ENCODE measurements at regions not wholly inside any gene's neighbourhood (a gene's known extent, or its start where the extent isn't known, plus 50 kb on each side); places are given as distances from the start of the nearest gene placed in this dataset.

DNA sequence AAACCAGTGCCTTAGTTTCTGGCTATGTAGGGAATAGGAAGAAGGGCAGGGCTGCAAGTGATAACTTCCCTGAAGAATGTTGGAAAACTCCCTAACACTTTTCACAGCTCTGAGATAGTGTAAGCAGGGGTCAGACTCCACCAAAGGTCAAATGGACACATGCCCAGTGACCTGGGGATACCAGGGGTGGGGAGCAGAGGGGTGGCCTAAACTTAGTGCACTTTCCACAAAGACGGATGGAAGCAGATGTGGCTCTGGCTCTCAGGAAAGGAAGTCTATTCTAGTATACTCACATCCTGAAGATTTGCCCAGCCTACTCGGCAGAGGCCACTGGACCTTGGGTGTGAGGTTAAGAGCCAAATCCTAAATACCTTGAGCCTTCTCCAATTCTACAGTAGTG lies 285.8 kb downstream of the NUAK1 start:
- Histone ChIP-seq H3F3A (ENCODE audit: insufficient read depth) (no peaks in the 10 kb centered on the region), H3K4me2 (ENCODE audit: low read depth, low read length, poor library complexity, severe bottlenecking) (no peak overlapping the region), H2AFZ (ENCODE audit: low read depth, low read length, severe bottlenecking) (no peak overlapping the region), H3K9ac (ENCODE audit: low read length) (no peak overlapping the region), H3K27me3 (ENCODE audit: low read length) (no peaks in the 10 kb centered on the region), H3K9me3 (ENCODE audit: insufficient read depth, low read length) (no peaks in the 10 kb centered on the region), H4K20me1 (ENCODE audit: low read depth, low read length) (no peaks in the 10 kb centered on the region), H3K36me3 (ENCODE audit: low read length) (no peaks in the 10 kb centered on the region), H3K79me2 (ENCODE audit: insufficient read depth, low read length) (no peaks in the 10 kb centered on the region), H3K9me2 (replicated peaks; ENCODE audit: insufficient read depth, low read length) (no peaks in the 10 kb centered on the region), H3K27ac (ENCODE audit: low read depth, low read length) (no peak overlapping the region), H3K4me3 (ENCODE audit: insufficient read depth, low read length, poor library complexity, severe bottlenecking) (no peak overlapping the region)
- TF ChIP-seq EZH2phosphoT487 (conservative IDR thresholded peaks at IDR 0.05; ENCODE audit: low read length) = no peak
- TF ChIP-seq, protein P1, sequence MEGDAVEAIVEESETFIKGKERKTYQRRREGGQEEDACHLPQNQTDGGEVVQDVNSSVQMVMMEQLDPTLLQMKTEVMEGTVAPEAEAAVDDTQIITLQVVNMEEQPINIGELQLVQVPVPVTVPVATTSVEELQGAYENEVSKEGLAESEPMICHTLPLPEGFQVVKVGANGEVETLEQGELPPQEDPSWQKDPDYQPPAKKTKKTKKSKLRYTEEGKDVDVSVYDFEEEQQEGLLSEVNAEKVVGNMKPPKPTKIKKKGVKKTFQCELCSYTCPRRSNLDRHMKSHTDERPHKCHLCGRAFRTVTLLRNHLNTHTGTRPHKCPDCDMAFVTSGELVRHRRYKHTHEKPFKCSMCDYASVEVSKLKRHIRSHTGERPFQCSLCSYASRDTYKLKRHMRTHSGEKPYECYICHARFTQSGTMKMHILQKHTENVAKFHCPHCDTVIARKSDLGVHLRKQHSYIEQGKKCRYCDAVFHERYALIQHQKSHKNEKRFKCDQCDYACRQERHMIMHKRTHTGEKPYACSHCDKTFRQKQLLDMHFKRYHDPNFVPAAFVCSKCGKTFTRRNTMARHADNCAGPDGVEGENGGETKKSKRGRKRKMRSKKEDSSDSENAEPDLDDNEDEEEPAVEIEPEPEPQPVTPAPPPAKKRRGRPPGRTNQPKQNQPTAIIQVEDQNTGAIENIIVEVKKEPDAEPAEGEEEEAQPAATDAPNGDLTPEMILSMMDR (IDR thresholded peaks at IDR 0.05; ENCODE audit: insufficient read depth, low read length, poor library complexity, severe bottlenecking) = no peak

DNA sequence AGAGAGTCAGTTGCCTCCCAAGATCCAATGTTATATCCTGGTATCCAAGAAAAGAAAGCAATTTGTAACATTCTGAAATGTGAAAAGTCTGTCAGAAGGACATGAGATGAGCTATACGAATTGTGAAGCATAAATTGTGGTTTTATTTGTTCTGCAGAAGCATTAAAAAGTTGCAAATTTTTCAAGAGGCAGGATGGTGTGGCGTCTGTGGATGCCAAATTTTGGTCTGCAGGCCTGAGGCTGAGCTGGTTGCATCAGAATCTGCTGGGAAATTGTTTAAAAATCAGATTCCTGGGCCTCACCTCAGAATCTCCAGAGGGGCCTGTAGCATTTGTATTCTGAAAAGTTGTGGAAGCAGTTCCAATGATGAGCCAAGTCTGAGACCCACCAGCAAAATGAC lies 284.7 kb downstream of the NUAK1 start:
- no peaks in the 10 kb centered on the region for H3K9me3 ChIP-seq (ENCODE audit: insufficient read depth, low read length)
- H3K27ac ChIP-seq (ENCODE audit: low read depth, low read length) = no peak overlapping the region
- no peak overlapping the region for H2AFZ ChIP-seq (ENCODE audit: low read depth, low read length, severe bottlenecking)
- no peaks in the 10 kb centered on the region for H3F3A ChIP-seq (ENCODE audit: insufficient read depth)
- no peak overlapping the region for H3K9ac ChIP-seq (ENCODE audit: low read length)
- no peaks in the 10 kb centered on the region for H3K27me3 ChIP-seq (ENCODE audit: low read length)
- no peak overlapping the region for H3K4me3 ChIP-seq (ENCODE audit: insufficient read depth, low read length, poor library complexity, severe bottlenecking)
- no peaks in the 10 kb centered on the region for H3K36me3 ChIP-seq (ENCODE audit: low read length)
- no peaks in the 10 kb centered on the region for H3K9me2 ChIP-seq (replicated peaks; ENCODE audit: insufficient read depth, low read length)
- no peaks in the 10 kb centered on the region for H3K79me2 ChIP-seq (ENCODE audit: insufficient read depth, low read length)
- no peak for TF ChIP-seq EZH2phosphoT487 (conservative IDR thresholded peaks at IDR 0.05; ENCODE audit: low read length)
- TF ChIP-seq, protein P1 (IDR thresholded peaks at IDR 0.05; ENCODE audit: insufficient read depth, low read length, poor library complexity, severe bottlenecking) = no peak
- no peak overlapping the region for H3K4me2 ChIP-seq (ENCODE audit: low read depth, low read length, poor library complexity, severe bottlenecking)
- H4K20me1 ChIP-seq (ENCODE audit: low read depth, low read length) = no peaks in the 10 kb centered on the region

DNA sequence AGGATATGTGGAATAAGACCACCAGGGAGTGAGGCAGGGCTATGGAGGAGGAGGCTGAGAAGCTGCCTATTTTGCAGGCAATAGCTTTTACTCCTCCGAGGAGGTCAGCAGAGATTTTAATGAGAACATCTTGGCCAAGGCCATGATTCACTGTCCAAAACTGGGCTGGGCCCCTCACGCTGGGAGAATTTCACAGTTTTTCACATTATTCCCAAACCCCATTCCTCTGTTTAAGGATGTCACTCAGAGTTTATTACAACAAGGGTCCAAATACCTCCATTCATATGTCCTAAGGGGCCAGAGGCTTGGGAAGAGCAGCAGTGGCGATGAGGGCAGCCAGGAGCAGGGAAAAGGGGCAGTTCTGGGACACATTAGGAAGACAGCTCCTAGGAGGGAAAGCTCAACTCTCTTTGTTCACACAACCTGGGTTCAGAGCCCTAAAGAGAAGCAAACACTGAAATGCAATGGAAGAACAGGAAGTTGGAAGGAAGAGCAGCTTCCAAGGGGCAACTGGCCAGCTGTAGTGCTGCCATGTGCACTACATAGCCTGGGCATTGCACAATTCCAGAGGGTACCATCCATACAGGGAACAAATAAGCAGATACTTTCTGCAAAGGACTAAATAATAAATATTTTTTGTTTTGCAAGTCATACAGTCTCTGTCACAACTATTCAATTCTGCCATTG lies 283.2 kb downstream of the NUAK1 start:
- H3K4me3 ChIP-seq (ENCODE audit: insufficient read depth, low read length, poor library complexity, severe bottlenecking) = no peak overlapping the region
- H3K79me2 ChIP-seq (ENCODE audit: insufficient read depth, low read length) = no peaks in the 10 kb centered on the region
- no peaks in the 10 kb centered on the region for H3F3A ChIP-seq (ENCODE audit: insufficient read depth)
- H3K27ac ChIP-seq (ENCODE audit: low read depth, low read length) = no peak overlapping the region
- no peak overlapping the region for H3K9ac ChIP-seq (ENCODE audit: low read length)
- H2AFZ ChIP-seq (ENCODE audit: low read depth, low read length, severe bottlenecking) = no peak overlapping the region
- H3K9me2 ChIP-seq (replicated peaks; ENCODE audit: insufficient read depth, low read length) = no peaks in the 10 kb centered on the region
- no peak overlapping the region for H3K4me2 ChIP-seq (ENCODE audit: low read depth, low read length, poor library complexity, severe bottlenecking)
- H3K27me3 ChIP-seq (ENCODE audit: low read length) = no peaks in the 10 kb centered on the region
- H4K20me1 ChIP-seq (ENCODE audit: low read depth, low read length) = no peaks in the 10 kb centered on the region
- no peaks in the 10 kb centered on the region for H3K9me3 ChIP-seq (ENCODE audit: insufficient read depth, low read length)
- no peak for TF ChIP-seq EZH2phosphoT487 (conservative IDR thresholded peaks at IDR 0.05; ENCODE audit: low read length)
- TF ChIP-seq, protein P1 (IDR thresholded peaks at IDR 0.05; ENCODE audit: insufficient read depth, low read length, poor library complexity, severe bottlenecking) = no peak
- H3K36me3 ChIP-seq (ENCODE audit: low read length) = no peaks in the 10 kb centered on the region
